Ovary (tissue), 3 donors: ENCODE measurements at regions not wholly inside any gene's neighbourhood (a gene's known extent, or its start where the extent isn't known, plus 50 kb on each side); places are given as distances from the start of the nearest gene placed in this dataset.

ENCODE experiments used
- CTCF ChIP-seq, 3 donors: fragments of 450-650 bp in 2 of 3; fragments of 200-600 bp in 1 of 3; IDR thresholded peaks; one replicate each; pipeline versions ENCODE4 v1.5.1 to v1.8.0; 2016 to 2022; ENCODE audit warnings: antibody characterized with exemption in 3 of 3, mild to moderate bottlenecking in 1 of 3
- POLR2A ChIP-seq: fragments of 450-650 bp; IDR thresholded peaks from one replicate; pipeline ENCODE4 v1.6.1; 2017; ENCODE audit warnings: antibody characterized with exemption, mild to moderate bottlenecking, moderate library complexity
- donor health status: DM: no; HTN: no; CAD: no.

GRCh38 chr2:228355897-228356296, 174.4 kb upstream of the SPHKAP start:
- no peak for TF ChIP-seq CTCF (IDR thresholded peaks at IDR 0.05)
- no peak for TF ChIP-seq POLR2A
